DOHH2 (cell line): ENCODE measurements at regions not wholly inside any gene's neighbourhood (a gene's known extent, or its start where the extent isn't known, plus 50 kb on each side); places are given as distances from the start of the nearest gene placed in this dataset.

Experiments
- EZH2phosphoT487 ChIP-seq: fragments of 200-600 bp; sonication (generic); IDR thresholded peaks from 2 replicates; pipeline ENCODE4 v1.6.1; 2017; ENCODE audit warnings: borderline replicate concordance, mild to moderate bottlenecking, antibody characterized with exemption, low read length, moderate library complexity, mixed read lengths
- TF ChIP-seq, protein P1 (sequence below): fragments of 200-600 bp; sonication (generic); IDR thresholded peaks from one replicate; pipeline ENCODE4 v1.5.1; 2014; ENCODE audit warnings: antibody characterized with exemption, mild to moderate bottlenecking, low read depth, low read length; ENCODE audit not compliant: poor library complexity, severe bottlenecking

DNA sequence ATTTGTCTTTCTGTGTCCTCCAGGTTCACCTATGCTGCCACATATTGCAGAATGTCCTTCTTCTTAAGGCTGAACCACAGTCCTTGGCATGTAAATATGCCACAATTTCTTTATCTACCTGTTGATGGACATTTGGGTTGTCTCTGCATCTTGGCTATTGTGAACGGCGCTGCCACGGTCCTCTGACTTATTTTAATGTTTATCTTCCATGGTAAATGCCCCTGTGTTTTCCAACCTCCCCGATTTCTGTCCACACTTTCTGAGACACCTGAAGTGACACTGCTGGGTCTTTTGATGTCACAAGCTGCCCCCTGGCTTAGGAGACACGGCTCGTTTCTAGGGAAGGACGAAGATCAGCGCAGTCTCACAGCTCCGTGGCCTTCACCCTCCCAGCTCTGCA is 128.3 kb upstream of the PDE10A start:
- TF ChIP-seq, protein P1, sequence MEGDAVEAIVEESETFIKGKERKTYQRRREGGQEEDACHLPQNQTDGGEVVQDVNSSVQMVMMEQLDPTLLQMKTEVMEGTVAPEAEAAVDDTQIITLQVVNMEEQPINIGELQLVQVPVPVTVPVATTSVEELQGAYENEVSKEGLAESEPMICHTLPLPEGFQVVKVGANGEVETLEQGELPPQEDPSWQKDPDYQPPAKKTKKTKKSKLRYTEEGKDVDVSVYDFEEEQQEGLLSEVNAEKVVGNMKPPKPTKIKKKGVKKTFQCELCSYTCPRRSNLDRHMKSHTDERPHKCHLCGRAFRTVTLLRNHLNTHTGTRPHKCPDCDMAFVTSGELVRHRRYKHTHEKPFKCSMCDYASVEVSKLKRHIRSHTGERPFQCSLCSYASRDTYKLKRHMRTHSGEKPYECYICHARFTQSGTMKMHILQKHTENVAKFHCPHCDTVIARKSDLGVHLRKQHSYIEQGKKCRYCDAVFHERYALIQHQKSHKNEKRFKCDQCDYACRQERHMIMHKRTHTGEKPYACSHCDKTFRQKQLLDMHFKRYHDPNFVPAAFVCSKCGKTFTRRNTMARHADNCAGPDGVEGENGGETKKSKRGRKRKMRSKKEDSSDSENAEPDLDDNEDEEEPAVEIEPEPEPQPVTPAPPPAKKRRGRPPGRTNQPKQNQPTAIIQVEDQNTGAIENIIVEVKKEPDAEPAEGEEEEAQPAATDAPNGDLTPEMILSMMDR = no peak
- no peak for TF ChIP-seq EZH2phosphoT487
